ENCODE measurements at regions not wholly inside any gene's neighbourhood (a gene's known extent, or its start where the extent isn't known, plus 50 kb on each side); places are given as distances from the start of the nearest gene placed in this dataset.

DNA sequence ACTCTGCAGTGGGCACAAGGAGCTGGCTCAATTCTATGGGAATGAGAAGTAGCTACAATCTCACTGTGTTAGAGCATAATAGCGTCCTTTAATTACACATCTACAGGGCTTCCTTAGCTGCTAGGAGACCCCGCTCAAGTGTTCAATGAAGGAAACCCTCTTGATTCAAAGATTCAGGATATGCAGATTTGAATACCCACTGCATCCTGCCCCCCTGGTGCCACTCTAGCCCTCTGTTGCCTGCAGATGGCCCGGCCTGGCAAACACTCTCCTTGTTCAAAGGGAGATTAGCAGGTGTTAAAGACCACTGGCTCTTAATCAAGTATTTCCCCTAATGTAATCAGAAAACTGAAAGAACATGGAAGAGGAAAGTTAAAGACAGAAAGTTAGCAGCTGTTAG, 356.6 kb downstream of the VGLL3 start:
- Histone ChIP-seq H3K9me2 (ENCODE audit: insufficient read depth) (no peaks in the 10 kb centered on the region), H4K20me1 (ENCODE audit: insufficient read depth) (no peaks in the 10 kb centered on the region), H3F3A (ENCODE audit: insufficient read depth) (no peaks in the 10 kb centered on the region), H3K9me3 (ENCODE audit: low read depth) (no peaks in the 10 kb centered on the region), H3K27me3 (replicated peaks; ENCODE audit: insufficient read depth) (no peaks in the 10 kb centered on the region), H3K4me2 (ENCODE audit: unreplicated experiment) (no peak overlapping the region), H3K9ac (no peak overlapping the region), H3K79me2 (ENCODE audit: insufficient read depth) (no peaks in the 10 kb centered on the region), H2AFZ (no peak overlapping the region), H3K36me3 (ENCODE audit: low read depth) (no peaks in the 10 kb centered on the region), H3K27ac (no peak overlapping the region), H3K4me1 (ENCODE audit: insufficient read depth) (no peaks in the 10 kb centered on the region), H3K4me3 (no peak overlapping the region)
- DNase-seq = no peak
- 37 to 39% methylated on average over 3 of the region's 3 CpGs for WGBS, 2 experiments (ENCODE audit: low coverage in 1 of 2, low lambda C conversion rate in 2 of 2, missing lambda C conversion rate in 2 of 2)
- in situ Hi-C loops (cut with MboI) = no loop called here
- TF ChIP-seq EZH2phosphoT487 (IDR thresholded peaks at IDR 0.05; ENCODE audit: insufficient read depth, low read depth) (no peak), EZH2 (IDR thresholded peaks at IDR 0.05; ENCODE audit: insufficient read depth, poor library complexity, severe bottlenecking) (no peak)

DNA sequence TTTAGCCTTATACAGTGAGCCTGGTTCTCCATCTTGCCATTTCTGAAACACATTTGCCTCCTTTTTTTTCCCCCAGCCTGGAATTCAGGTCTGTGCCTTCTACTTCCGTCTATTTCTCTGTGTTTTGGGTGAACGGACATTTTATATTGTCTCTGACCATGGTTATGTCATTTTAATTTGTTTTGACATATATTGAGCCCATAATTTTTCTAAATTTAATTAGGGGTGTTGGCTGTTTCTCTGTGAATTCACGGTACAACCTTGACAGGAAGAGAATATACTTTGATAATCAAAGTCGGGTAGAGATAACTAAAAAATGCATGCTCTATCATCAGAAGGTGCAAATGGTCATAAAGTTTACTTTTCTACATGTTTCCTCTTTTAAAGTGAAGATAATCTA, 361.4 kb downstream of the VGLL3 start:
- Histone ChIP-seq H3F3A (ENCODE audit: insufficient read depth) (no peaks in the 10 kb centered on the region), H3K27me3 (replicated peaks; ENCODE audit: insufficient read depth) (no peaks in the 10 kb centered on the region), H3K9ac (no peak overlapping the region), H3K9me2 (ENCODE audit: insufficient read depth) (no peaks in the 10 kb centered on the region), H3K4me2 (ENCODE audit: unreplicated experiment) (no peak overlapping the region), H3K4me1 (ENCODE audit: insufficient read depth) (no peaks in the 10 kb centered on the region), H3K79me2 (ENCODE audit: insufficient read depth) (no peaks in the 10 kb centered on the region), H3K27ac (no peak overlapping the region), H3K36me3 (ENCODE audit: low read depth) (no peaks in the 10 kb centered on the region), H2AFZ (no peak overlapping the region), H3K4me3 (no peak overlapping the region), H4K20me1 (ENCODE audit: insufficient read depth) (no peaks in the 10 kb centered on the region), H3K9me3 (ENCODE audit: low read depth) (no peaks in the 10 kb centered on the region)
- in situ Hi-C loops (cut with MboI) = no loop called here
- 1% methylated on average over 4 of the region's 4 CpGs for WGBS, 2 experiments (ENCODE audit: low coverage in 1 of 2, low lambda C conversion rate in 2 of 2, missing lambda C conversion rate in 2 of 2)
- DNase-seq = no peak
- TF ChIP-seq EZH2 (IDR thresholded peaks at IDR 0.05; ENCODE audit: insufficient read depth, poor library complexity, severe bottlenecking) (no peak), EZH2phosphoT487 (IDR thresholded peaks at IDR 0.05; ENCODE audit: insufficient read depth, low read depth) (no peak)

DNA sequence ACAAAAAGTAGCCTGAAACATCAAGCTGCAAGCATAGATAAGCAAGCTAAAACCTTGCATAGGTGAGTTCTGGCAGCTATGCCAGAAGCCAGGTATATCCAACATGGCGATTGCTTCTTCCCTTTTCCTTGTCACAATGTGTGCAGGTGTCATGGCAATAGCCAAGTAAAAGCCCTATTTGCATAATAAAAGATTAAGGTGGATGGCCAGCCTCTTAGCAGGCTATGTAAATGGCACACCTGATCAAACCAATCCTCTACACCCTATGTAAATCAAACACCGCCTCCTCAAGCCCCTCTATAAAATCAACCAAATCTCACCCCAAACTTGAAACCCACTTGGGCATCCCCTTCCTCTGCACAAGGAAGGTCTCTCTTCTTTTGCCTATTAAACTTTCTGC, 366.8 kb downstream of the VGLL3 start:
- H3K4me2 ChIP-seq (ENCODE audit: unreplicated experiment) = no peak overlapping the region
- in situ Hi-C loops (cut with MboI) = no loop called here
- H3K27me3 ChIP-seq (replicated peaks; ENCODE audit: insufficient read depth) = no peaks in the 10 kb centered on the region
- WGBS, 2 experiments (ENCODE audit: low coverage in 1 of 2, low lambda C conversion rate in 2 of 2, missing lambda C conversion rate in 2 of 2) = 31 to 44% methylated on average over 2 of the region's 2 CpGs
- H3K9me3 ChIP-seq (ENCODE audit: low read depth) = no peaks in the 10 kb centered on the region
- H3K79me2 ChIP-seq (ENCODE audit: insufficient read depth) = no peaks in the 10 kb centered on the region
- DNase-seq = no peak
- no peaks in the 10 kb centered on the region for H4K20me1 ChIP-seq (ENCODE audit: insufficient read depth)
- no peak overlapping the region for H3K4me3 ChIP-seq
- no peaks in the 10 kb centered on the region for H3K4me1 ChIP-seq (ENCODE audit: insufficient read depth)
- no peak overlapping the region for H2AFZ ChIP-seq
- H3K9ac ChIP-seq = no peak overlapping the region
- TF ChIP-seq EZH2phosphoT487 (IDR thresholded peaks at IDR 0.05; ENCODE audit: insufficient read depth, low read depth) (no peak), EZH2 (IDR thresholded peaks at IDR 0.05; ENCODE audit: insufficient read depth, poor library complexity, severe bottlenecking) (no peak)
- no peaks in the 10 kb centered on the region for H3F3A ChIP-seq (ENCODE audit: insufficient read depth)
- no peak overlapping the region for H3K27ac ChIP-seq
- H3K9me2 ChIP-seq (ENCODE audit: insufficient read depth) = no peaks in the 10 kb centered on the region
- no peaks in the 10 kb centered on the region for H3K36me3 ChIP-seq (ENCODE audit: low read depth)

DNA sequence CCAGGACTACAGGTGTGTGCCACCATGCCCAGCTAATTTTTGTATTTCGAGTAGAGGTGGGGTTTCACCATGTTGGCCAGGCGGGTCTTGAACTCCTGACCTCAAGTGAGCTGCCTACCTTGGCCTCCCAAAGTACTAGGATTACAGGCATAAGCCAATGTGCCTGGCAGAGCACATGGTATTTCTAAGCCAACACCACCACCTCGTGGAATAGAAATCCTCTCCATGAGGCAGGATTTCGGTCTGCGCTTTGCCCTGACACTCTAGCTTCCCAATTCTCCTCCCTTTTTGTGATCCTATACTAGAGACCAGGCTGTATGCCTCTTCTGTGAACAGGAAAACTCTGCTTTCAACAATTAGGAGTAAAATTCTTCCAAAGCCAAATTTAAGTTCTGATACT, 372.2 kb downstream of the VGLL3 start:
- 28 to 31% methylated on average over 5 of the region's 5 CpGs for WGBS, 2 experiments (ENCODE audit: low coverage in 1 of 2, low lambda C conversion rate in 2 of 2, missing lambda C conversion rate in 2 of 2)

DNA sequence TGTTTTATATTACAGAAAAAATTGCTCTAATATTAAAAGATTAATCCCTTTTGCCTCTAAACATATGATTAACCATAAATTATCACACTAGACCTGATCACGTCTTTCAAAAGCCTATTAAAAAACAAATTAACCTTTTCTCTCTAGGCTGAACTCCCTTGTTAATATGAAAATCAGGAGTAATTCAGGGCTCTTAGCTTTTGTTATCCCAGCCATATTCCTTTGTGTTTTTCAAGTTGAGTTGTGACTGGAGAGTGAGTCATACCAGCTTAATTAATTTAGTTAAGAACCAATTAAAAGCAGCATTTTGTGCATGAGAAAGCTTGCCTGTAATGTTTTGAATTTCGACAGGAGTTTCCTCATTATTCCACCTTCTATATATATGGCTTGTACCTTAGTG, 385.8 kb downstream of the VGLL3 start:
- H3K4me1 ChIP-seq (ENCODE audit: insufficient read depth) = no peaks in the 10 kb centered on the region
- H3K79me2 ChIP-seq (ENCODE audit: insufficient read depth) = no peaks in the 10 kb centered on the region
- no peak overlapping the region for H2AFZ ChIP-seq
- no peaks in the 10 kb centered on the region for H3K9me3 ChIP-seq (ENCODE audit: low read depth)
- no peak overlapping the region for H3K9ac ChIP-seq
- no peaks in the 10 kb centered on the region for H3K9me2 ChIP-seq (ENCODE audit: insufficient read depth)
- in situ Hi-C loops (cut with MboI) = no loop called here
- WGBS, 2 experiments (ENCODE audit: low coverage in 1 of 2, low lambda C conversion rate in 2 of 2, missing lambda C conversion rate in 2 of 2) = 4 to 7% methylated on average over 2 of the region's 2 CpGs
- H3K36me3 ChIP-seq (ENCODE audit: low read depth) = no peaks in the 10 kb centered on the region
- no peaks in the 10 kb centered on the region for H3F3A ChIP-seq (ENCODE audit: insufficient read depth)
- no peak for DNase-seq
- TF ChIP-seq EZH2 (IDR thresholded peaks at IDR 0.05; ENCODE audit: insufficient read depth, poor library complexity, severe bottlenecking) = no peak
- no peak for TF ChIP-seq EZH2phosphoT487 (IDR thresholded peaks at IDR 0.05; ENCODE audit: insufficient read depth, low read depth)
- H3K27ac ChIP-seq = no peak overlapping the region
- no peaks in the 10 kb centered on the region for H3K27me3 ChIP-seq (replicated peaks; ENCODE audit: insufficient read depth)
- H3K4me2 ChIP-seq (ENCODE audit: unreplicated experiment) = no peak overlapping the region
- no peaks in the 10 kb centered on the region for H4K20me1 ChIP-seq (ENCODE audit: insufficient read depth)
- H3K4me3 ChIP-seq = no peak overlapping the region

More for the DNA sequence above, 372.2 kb downstream of the VGLL3 start:
- Histone ChIP-seq H3K9ac (no peak overlapping the region), H3K4me2 (ENCODE audit: unreplicated experiment) (no peak overlapping the region), H3K27ac (no peak overlapping the region), H3K79me2 (ENCODE audit: insufficient read depth) (no peaks in the 10 kb centered on the region), H3K4me3 (no peak overlapping the region), H2AFZ (no peak overlapping the region), H3K27me3 (replicated peaks; ENCODE audit: insufficient read depth) (no peaks in the 10 kb centered on the region), H3F3A (ENCODE audit: insufficient read depth) (no peaks in the 10 kb centered on the region), H3K9me3 (ENCODE audit: low read depth) (no peaks in the 10 kb centered on the region), H4K20me1 (ENCODE audit: insufficient read depth) (no peaks in the 10 kb centered on the region), H3K4me1 (ENCODE audit: insufficient read depth) (no peaks in the 10 kb centered on the region), H3K36me3 (ENCODE audit: low read depth) (no peaks in the 10 kb centered on the region), H3K9me2 (ENCODE audit: insufficient read depth) (no peaks in the 10 kb centered on the region)
- TF ChIP-seq EZH2 (IDR thresholded peaks at IDR 0.05; ENCODE audit: insufficient read depth, poor library complexity, severe bottlenecking) (no peak), EZH2phosphoT487 (IDR thresholded peaks at IDR 0.05; ENCODE audit: insufficient read depth, low read depth) (no peak)
- no peak for DNase-seq
- in situ Hi-C loops (cut with MboI) = no loop called here

Measured in GM23248 (cell line).